ENCODE measurements at regions not wholly inside any gene's neighbourhood (a gene's known extent, or its start where the extent isn't known, plus 50 kb on each side); places are given as distances from the start of the nearest gene placed in this dataset.

DNA sequence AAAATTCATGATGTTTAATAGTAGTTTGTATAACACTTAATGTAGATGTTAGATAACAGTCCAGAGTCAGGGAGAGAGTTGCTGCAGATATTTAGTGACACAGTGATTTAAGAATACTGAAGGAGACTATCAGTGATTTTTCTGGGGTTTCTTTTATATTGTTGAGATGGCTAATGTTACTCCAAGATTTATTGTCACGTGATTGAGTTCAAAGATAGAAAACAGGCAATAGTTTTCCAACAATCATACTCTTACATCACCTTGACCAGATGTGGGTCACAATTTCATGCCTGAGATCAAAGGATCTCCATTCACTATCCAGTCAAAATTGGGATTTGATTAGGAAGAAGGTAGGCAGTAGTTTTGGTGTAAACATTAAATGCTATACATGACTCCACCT is 580.0 kb upstream of the ARRDC3 start:
- TF ChIP-seq, protein P1, sequence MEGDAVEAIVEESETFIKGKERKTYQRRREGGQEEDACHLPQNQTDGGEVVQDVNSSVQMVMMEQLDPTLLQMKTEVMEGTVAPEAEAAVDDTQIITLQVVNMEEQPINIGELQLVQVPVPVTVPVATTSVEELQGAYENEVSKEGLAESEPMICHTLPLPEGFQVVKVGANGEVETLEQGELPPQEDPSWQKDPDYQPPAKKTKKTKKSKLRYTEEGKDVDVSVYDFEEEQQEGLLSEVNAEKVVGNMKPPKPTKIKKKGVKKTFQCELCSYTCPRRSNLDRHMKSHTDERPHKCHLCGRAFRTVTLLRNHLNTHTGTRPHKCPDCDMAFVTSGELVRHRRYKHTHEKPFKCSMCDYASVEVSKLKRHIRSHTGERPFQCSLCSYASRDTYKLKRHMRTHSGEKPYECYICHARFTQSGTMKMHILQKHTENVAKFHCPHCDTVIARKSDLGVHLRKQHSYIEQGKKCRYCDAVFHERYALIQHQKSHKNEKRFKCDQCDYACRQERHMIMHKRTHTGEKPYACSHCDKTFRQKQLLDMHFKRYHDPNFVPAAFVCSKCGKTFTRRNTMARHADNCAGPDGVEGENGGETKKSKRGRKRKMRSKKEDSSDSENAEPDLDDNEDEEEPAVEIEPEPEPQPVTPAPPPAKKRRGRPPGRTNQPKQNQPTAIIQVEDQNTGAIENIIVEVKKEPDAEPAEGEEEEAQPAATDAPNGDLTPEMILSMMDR (IDR thresholded peaks at IDR 0.05) = no peak
- no peak for TF ChIP-seq ZFX (IDR thresholded peaks at IDR 0.05; ENCODE audit: borderline replicate concordance)
